ENCODE measurements at regions not wholly inside any gene's neighbourhood (a gene's known extent, or its start where the extent isn't known, plus 50 kb on each side); places are given as distances from the start of the nearest gene placed in this dataset.

DNA sequence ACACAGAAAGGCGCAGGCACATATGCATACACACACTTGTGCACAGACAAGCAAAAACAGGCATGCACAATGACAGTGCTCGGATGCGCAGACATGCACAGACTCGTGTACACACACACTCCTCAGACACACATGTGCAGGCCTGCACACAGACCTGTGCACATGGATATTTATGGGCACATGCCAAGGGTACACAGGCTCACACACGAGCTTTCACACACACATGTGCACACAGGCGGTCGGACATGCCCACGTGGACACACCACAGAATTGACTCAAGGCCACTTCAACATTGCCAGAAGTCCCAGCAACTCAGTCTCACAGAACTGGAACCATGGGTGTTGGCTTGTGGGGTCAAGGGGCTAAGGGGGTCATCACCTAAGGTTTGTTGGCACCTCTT, 206.8 kb downstream of the URI1 start:
- peaks cover 8% of the 10 kb centered on the region for H3K4me1 ChIP-seq (ENCODE audit: control insufficient read depth, low read length)
- no peaks in the 10 kb centered on the region for H3K79me2 ChIP-seq (ENCODE audit: control insufficient read depth, low read length)
- TF ChIP-seq, protein P1, sequence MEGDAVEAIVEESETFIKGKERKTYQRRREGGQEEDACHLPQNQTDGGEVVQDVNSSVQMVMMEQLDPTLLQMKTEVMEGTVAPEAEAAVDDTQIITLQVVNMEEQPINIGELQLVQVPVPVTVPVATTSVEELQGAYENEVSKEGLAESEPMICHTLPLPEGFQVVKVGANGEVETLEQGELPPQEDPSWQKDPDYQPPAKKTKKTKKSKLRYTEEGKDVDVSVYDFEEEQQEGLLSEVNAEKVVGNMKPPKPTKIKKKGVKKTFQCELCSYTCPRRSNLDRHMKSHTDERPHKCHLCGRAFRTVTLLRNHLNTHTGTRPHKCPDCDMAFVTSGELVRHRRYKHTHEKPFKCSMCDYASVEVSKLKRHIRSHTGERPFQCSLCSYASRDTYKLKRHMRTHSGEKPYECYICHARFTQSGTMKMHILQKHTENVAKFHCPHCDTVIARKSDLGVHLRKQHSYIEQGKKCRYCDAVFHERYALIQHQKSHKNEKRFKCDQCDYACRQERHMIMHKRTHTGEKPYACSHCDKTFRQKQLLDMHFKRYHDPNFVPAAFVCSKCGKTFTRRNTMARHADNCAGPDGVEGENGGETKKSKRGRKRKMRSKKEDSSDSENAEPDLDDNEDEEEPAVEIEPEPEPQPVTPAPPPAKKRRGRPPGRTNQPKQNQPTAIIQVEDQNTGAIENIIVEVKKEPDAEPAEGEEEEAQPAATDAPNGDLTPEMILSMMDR (IDR thresholded peaks at IDR 0.05; ENCODE audit: low read depth, low read length, poor library complexity, severe bottlenecking): no peak
- TF ChIP-seq EZH2phosphoT487 (IDR thresholded peaks at IDR 0.05; ENCODE audit: borderline replicate concordance, low read length): no peak
- no peaks in the 10 kb centered on the region for H3K36me3 ChIP-seq (ENCODE audit: control insufficient read depth, low read length)
- H3K27me3 ChIP-seq (ENCODE audit: control insufficient read depth, low read length): no peaks in the 10 kb centered on the region
- no peak overlapping the region for H3K27ac ChIP-seq (ENCODE audit: low read depth, low read length)
- H3K4me3 ChIP-seq (ENCODE audit: low read length): no peak overlapping the region
- no peaks in the 10 kb centered on the region for H3K9me2 ChIP-seq (replicated peaks; ENCODE audit: control insufficient read depth, low read length)
- no peaks in the 10 kb centered on the region for H3K9me3 ChIP-seq (ENCODE audit: control insufficient read depth, insufficient read depth, low read length)
- H3K4me2 ChIP-seq (ENCODE audit: low read length): no peak overlapping the region
- H4K20me1 ChIP-seq (ENCODE audit: control insufficient read depth, insufficient read depth, low read depth, low read length): no peaks in the 10 kb centered on the region
- H3F3A ChIP-seq (ENCODE audit: control insufficient read depth, insufficient read depth): no peaks in the 10 kb centered on the region

GRCh38 chr19:30149300-30149699, 207.3 kb downstream of the URI1 start:
- no peaks in the 10 kb centered on the region for H3K27me3 ChIP-seq (ENCODE audit: control insufficient read depth, low read length)
- peaks cover 13% of the 10 kb centered on the region for H3K4me1 ChIP-seq (ENCODE audit: control insufficient read depth, low read length)
- no peak overlapping the region for H3K4me3 ChIP-seq (ENCODE audit: low read length)
- no peaks in the 10 kb centered on the region for H3F3A ChIP-seq (ENCODE audit: control insufficient read depth, insufficient read depth)
- H3K4me2 ChIP-seq (ENCODE audit: low read length): no peak overlapping the region
- H3K79me2 ChIP-seq (ENCODE audit: control insufficient read depth, low read length): no peaks in the 10 kb centered on the region
- H3K27ac ChIP-seq (ENCODE audit: low read depth, low read length): no peak overlapping the region
- no peaks in the 10 kb centered on the region for H3K9me3 ChIP-seq (ENCODE audit: control insufficient read depth, insufficient read depth, low read length)
- H3K9me2 ChIP-seq (replicated peaks; ENCODE audit: control insufficient read depth, low read length): no peaks in the 10 kb centered on the region
- no peaks in the 10 kb centered on the region for H3K36me3 ChIP-seq (ENCODE audit: control insufficient read depth, low read length)
- no peaks in the 10 kb centered on the region for H4K20me1 ChIP-seq (ENCODE audit: control insufficient read depth, insufficient read depth, low read depth, low read length)
- TF ChIP-seq, protein P1 (IDR thresholded peaks at IDR 0.05; ENCODE audit: low read depth, low read length, poor library complexity, severe bottlenecking): no peak
- no peak for TF ChIP-seq EZH2phosphoT487 (IDR thresholded peaks at IDR 0.05; ENCODE audit: borderline replicate concordance, low read length)

- H4K20me1 ChIP-seq (ENCODE audit: control insufficient read depth, insufficient read depth, low read depth, low read length): no peaks in the 10 kb centered on the region
- no peak for TF ChIP-seq EZH2phosphoT487 (IDR thresholded peaks at IDR 0.05; ENCODE audit: borderline replicate concordance, low read length)
- TF ChIP-seq, protein P1 (IDR thresholded peaks at IDR 0.05; ENCODE audit: low read depth, low read length, poor library complexity, severe bottlenecking): no peak
- H3K9me2 ChIP-seq (replicated peaks; ENCODE audit: control insufficient read depth, low read length): no peaks in the 10 kb centered on the region
- no peaks in the 10 kb centered on the region for H3K27me3 ChIP-seq (ENCODE audit: control insufficient read depth, low read length)
- H3K27ac ChIP-seq (ENCODE audit: low read depth, low read length): no peak overlapping the region
- no peak overlapping the region for H3K4me2 ChIP-seq (ENCODE audit: low read length)
- H3F3A ChIP-seq (ENCODE audit: control insufficient read depth, insufficient read depth): no peaks in the 10 kb centered on the region
- no peaks in the 10 kb centered on the region for H3K36me3 ChIP-seq (ENCODE audit: control insufficient read depth, low read length)
- no peaks in the 10 kb centered on the region for H3K79me2 ChIP-seq (ENCODE audit: control insufficient read depth, low read length)
- no peak overlapping the region for H3K4me3 ChIP-seq (ENCODE audit: low read length)
- peaks cover 14% of the 10 kb centered on the region for H3K4me1 ChIP-seq (ENCODE audit: control insufficient read depth, low read length)
- no peaks in the 10 kb centered on the region for H3K9me3 ChIP-seq (ENCODE audit: control insufficient read depth, insufficient read depth, low read length)
Measured at GRCh38 chr19:30150626-30151025, 208.6 kb downstream of the URI1 start.

DNA sequence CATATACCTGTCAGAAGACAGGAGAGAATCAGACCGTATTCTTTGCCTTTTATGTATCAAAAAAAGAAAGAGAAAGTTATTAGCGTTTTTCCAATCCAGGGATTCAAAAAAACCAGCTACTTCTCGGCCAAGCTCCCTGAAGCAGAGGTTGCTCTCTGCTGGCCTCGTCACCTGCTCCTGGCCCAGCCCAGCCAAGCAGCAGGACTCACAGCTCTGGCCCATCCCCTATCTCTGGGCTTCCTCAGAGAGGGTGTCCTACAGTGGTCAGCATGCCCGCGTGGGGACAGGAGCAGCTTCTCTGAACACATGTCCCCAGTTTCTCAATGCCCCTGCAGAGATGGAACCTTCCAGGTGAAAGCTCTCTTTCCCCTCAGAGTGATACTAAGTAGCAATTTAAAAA, 209.0 kb downstream of the URI1 start:
- Histone ChIP-seq H3K4me1 (ENCODE audit: control insufficient read depth, low read length) (peaks cover 14% of the 10 kb centered on the region), H3K4me3 (ENCODE audit: low read length) (no peak overlapping the region), H3K36me3 (ENCODE audit: control insufficient read depth, low read length) (no peaks in the 10 kb centered on the region), H4K20me1 (ENCODE audit: control insufficient read depth, insufficient read depth, low read depth, low read length) (no peaks in the 10 kb centered on the region), H3K27me3 (ENCODE audit: control insufficient read depth, low read length) (no peaks in the 10 kb centered on the region), H3K79me2 (ENCODE audit: control insufficient read depth, low read length) (no peaks in the 10 kb centered on the region), H3K27ac (ENCODE audit: low read depth, low read length) (no peak overlapping the region), H3K9me3 (ENCODE audit: control insufficient read depth, insufficient read depth, low read length) (no peaks in the 10 kb centered on the region), H3K4me2 (ENCODE audit: low read length) (no peak overlapping the region), H3F3A (ENCODE audit: control insufficient read depth, insufficient read depth) (no peaks in the 10 kb centered on the region), H3K9me2 (replicated peaks; ENCODE audit: control insufficient read depth, low read length) (no peaks in the 10 kb centered on the region)
- TF ChIP-seq, protein P1 (IDR thresholded peaks at IDR 0.05; ENCODE audit: low read depth, low read length, poor library complexity, severe bottlenecking): no peak
- TF ChIP-seq EZH2phosphoT487 (IDR thresholded peaks at IDR 0.05; ENCODE audit: borderline replicate concordance, low read length): no peak

Measured in DOHH2 (cell line).